SU-DHL-6 (cell line): ENCODE measurements at regions not wholly inside any gene's neighbourhood (a gene's known extent, or its start where the extent isn't known, plus 50 kb on each side); places are given as distances from the start of the nearest gene placed in this dataset.

Experiments
- H2AFZ ChIP-seq: fragments of 200-600 bp; sonication (generic); 2 replicates; pipeline ENCODE4 v1.6.1; 2014; ENCODE audit warnings: low read depth, mild to moderate bottlenecking, moderate library complexity, mixed read lengths, antibody characterized with exemption, low read length; ENCODE audit not compliant: severe bottlenecking
- H3F3A ChIP-seq: fragments of 200-600 bp; shearing (Covaris generic); 2 replicates; pipeline ENCODE4 v1.6.0; 2016; ENCODE audit warnings: antibody characterized with exemption, mild to moderate bottlenecking; ENCODE audit not compliant: insufficient read depth
- H3K27ac ChIP-seq: fragments of 200-600 bp; sonication (generic); 2 replicates; pipeline ENCODE4 v1.5.1; 2016; ENCODE audit warnings: low read depth, mild to moderate bottlenecking, low read length, moderate library complexity, mixed read lengths
- H3K27me3 ChIP-seq: fragments of 200-600 bp; sonication (generic), shearing (Covaris generic); 2 replicates; pipeline ENCODE4 v1.6.0; 2014; ENCODE audit warnings: mild to moderate bottlenecking, low read length
- H3K36me3 ChIP-seq: fragments of 200-600 bp; sonication (generic); 2 replicates; pipeline ENCODE4 v1.6.1; 2014; ENCODE audit warnings: mild to moderate bottlenecking, low read length, mixed read lengths
- H3K4me2 ChIP-seq: fragments of 300-600, 200-600 bp; shearing (Covaris generic), sonication (generic); 2 replicates; pipeline ENCODE4 v1.6.0; 2014; ENCODE audit warnings: low read length, low read depth, mild to moderate bottlenecking; ENCODE audit not compliant: poor library complexity, severe bottlenecking
- H3K4me3 ChIP-seq: fragments of 200-600 bp; sonication (generic); 2 replicates; pipeline ENCODE4 v1.5.1; 2014; ENCODE audit warnings: antibody characterized with exemption, low read length, mild to moderate bottlenecking, mixed read lengths; ENCODE audit not compliant: insufficient read depth, poor library complexity, severe bottlenecking
- H3K79me2 ChIP-seq: fragments of 200-600 bp; sonication (generic); 2 replicates; pipeline ENCODE4 v1.6.1; 2014; ENCODE audit warnings: mild to moderate bottlenecking, low read length, moderate library complexity; ENCODE audit not compliant: insufficient read depth
- H3K9ac ChIP-seq: fragments of 200-600 bp; sonication (generic); 2 replicates; pipeline ENCODE4 v1.7.0; 2014; ENCODE audit warnings: mild to moderate bottlenecking, low read length
- H3K9me2 ChIP-seq: fragments of 200-600 bp; sonication (generic); replicated peaks from 2 replicates; pipeline ENCODE4 v1.6.1; 2014; ENCODE audit warnings: low read length; ENCODE audit not compliant: insufficient read depth
- H3K9me3 ChIP-seq: fragments of 200-600 bp; sonication (generic); 2 replicates; pipeline ENCODE4 v1.6.1; 2014; ENCODE audit warnings: low read length, mixed read lengths; ENCODE audit not compliant: insufficient read depth
- H4K20me1 ChIP-seq: fragments of 200-600 bp; sonication (generic); 2 replicates; pipeline ENCODE4 v1.6.1; 2014; ENCODE audit warnings: low read depth, mild to moderate bottlenecking, antibody characterized with exemption, low read length, moderate library complexity, mixed read lengths
- EZH2phosphoT487 ChIP-seq: fragments of 200-600 bp; sonication (generic), shearing (Covaris generic); conservative IDR thresholded peaks from 2 replicates; pipeline ENCODE4 v1.6.1; 2018; ENCODE audit warnings: mild to moderate bottlenecking, antibody characterized with exemption, low read length, moderate library complexity, mixed read lengths
- TF ChIP-seq, protein P1 (sequence below): fragments of 200-600 bp; sonication (generic); IDR thresholded peaks from one replicate; pipeline ENCODE4 v1.5.1; 2017; ENCODE audit warnings: antibody characterized with exemption, mild to moderate bottlenecking, low read length, moderate library complexity; ENCODE audit not compliant: insufficient read depth, poor library complexity, severe bottlenecking

DNA sequence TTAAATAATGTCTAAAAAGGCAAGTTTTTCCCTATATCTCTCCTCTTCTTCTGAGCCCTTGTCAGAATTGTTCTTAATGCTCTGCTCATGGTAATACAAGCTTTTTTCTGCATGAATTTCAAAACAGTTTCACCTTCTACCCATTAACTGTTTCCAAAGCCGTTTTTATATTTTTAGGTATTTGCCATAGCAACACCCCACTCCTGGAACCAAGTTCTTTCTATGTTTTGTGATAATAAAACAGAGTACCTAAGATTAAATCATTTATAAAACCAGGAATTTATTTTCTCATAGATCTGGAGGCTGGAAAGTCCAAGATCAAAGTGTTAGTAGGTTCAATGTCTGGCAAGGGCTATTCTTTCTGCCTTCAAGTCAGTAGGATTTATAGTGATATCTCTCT, 497.4 kb downstream of the ETS1 start:
- Histone ChIP-seq H3K4me3 (no peak overlapping the region), H3K27me3 (no peaks in the 10 kb centered on the region), H3F3A (no peaks in the 10 kb centered on the region), H4K20me1 (no peaks in the 10 kb centered on the region), H2AFZ (no peak overlapping the region), H3K9me2 (no peaks in the 10 kb centered on the region), H3K36me3 (no peaks in the 10 kb centered on the region), H3K27ac (no peak overlapping the region), H3K79me2 (no peaks in the 10 kb centered on the region), H3K9me3 (no peaks in the 10 kb centered on the region), H3K9ac (no peak overlapping the region), H3K4me2 (no peak overlapping the region)
- TF ChIP-seq EZH2phosphoT487, result no peak
- TF ChIP-seq, protein P1, sequence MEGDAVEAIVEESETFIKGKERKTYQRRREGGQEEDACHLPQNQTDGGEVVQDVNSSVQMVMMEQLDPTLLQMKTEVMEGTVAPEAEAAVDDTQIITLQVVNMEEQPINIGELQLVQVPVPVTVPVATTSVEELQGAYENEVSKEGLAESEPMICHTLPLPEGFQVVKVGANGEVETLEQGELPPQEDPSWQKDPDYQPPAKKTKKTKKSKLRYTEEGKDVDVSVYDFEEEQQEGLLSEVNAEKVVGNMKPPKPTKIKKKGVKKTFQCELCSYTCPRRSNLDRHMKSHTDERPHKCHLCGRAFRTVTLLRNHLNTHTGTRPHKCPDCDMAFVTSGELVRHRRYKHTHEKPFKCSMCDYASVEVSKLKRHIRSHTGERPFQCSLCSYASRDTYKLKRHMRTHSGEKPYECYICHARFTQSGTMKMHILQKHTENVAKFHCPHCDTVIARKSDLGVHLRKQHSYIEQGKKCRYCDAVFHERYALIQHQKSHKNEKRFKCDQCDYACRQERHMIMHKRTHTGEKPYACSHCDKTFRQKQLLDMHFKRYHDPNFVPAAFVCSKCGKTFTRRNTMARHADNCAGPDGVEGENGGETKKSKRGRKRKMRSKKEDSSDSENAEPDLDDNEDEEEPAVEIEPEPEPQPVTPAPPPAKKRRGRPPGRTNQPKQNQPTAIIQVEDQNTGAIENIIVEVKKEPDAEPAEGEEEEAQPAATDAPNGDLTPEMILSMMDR, result no peak

DNA sequence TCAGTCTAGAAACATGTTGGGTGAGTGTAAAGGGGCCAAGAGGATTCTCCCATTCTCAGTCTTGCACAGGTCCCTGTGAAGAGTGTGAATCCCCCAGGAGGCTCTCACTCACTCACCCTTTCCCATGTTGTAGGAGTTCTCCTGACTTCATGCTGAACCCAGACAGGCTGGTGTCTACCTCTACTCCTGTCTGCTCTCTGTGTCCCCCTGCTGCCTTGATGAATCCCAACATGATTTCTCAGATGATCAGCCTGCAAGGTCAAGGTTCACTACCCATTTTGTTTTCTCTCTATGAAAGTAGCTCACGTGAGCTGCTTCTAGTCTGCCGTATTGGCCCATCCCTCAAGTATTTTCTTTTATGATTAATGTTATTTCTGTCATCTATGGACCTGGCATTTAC, 500.6 kb downstream of the ETS1 start:
- no peaks in the 10 kb centered on the region for H3K27me3 ChIP-seq
- no peak overlapping the region for H3K4me3 ChIP-seq

GRCh38 chr11:128085276-128085675, 502.1 kb downstream of the ETS1 start:
- Histone ChIP-seq H3K27ac (no peak overlapping the region), H4K20me1 (no peaks in the 10 kb centered on the region), H3K4me2 (no peak overlapping the region), H2AFZ (no peak overlapping the region), H3K9me3 (no peaks in the 10 kb centered on the region), H3K4me3 (no peak overlapping the region), H3K79me2 (no peaks in the 10 kb centered on the region), H3K9me2 (no peaks in the 10 kb centered on the region), H3K36me3 (no peaks in the 10 kb centered on the region), H3K27me3 (no peaks in the 10 kb centered on the region), H3F3A (no peaks in the 10 kb centered on the region), H3K9ac (no peak overlapping the region)
- no peak for TF ChIP-seq EZH2phosphoT487
- TF ChIP-seq, protein P1, result no peak

More for the DNA sequence above, 500.6 kb downstream of the ETS1 start:
- no peak for TF ChIP-seq EZH2phosphoT487
- TF ChIP-seq, protein P1, result no peak
- Histone ChIP-seq H3K9me2 (no peaks in the 10 kb centered on the region), H3F3A (no peaks in the 10 kb centered on the region), H2AFZ (no peak overlapping the region), H3K9me3 (no peaks in the 10 kb centered on the region), H4K20me1 (no peaks in the 10 kb centered on the region), H3K79me2 (no peaks in the 10 kb centered on the region), H3K36me3 (no peaks in the 10 kb centered on the region), H3K27ac (no peak overlapping the region), H3K4me2 (no peak overlapping the region), H3K9ac (no peak overlapping the region)

- no peaks in the 10 kb centered on the region for H3F3A ChIP-seq
- no peak overlapping the region for H3K4me2 ChIP-seq
- H3K27me3 ChIP-seq, result no peaks in the 10 kb centered on the region
- no peak overlapping the region for H3K27ac ChIP-seq
- no peaks in the 10 kb centered on the region for H3K79me2 ChIP-seq
- TF ChIP-seq, protein P1, result no peak
- no peak for TF ChIP-seq EZH2phosphoT487
- no peaks in the 10 kb centered on the region for H3K9me3 ChIP-seq
- H4K20me1 ChIP-seq, result no peaks in the 10 kb centered on the region
- H3K9ac ChIP-seq, result no peak overlapping the region
- H2AFZ ChIP-seq, result no peak overlapping the region
- H3K4me3 ChIP-seq, result no peak overlapping the region
- no peaks in the 10 kb centered on the region for H3K36me3 ChIP-seq
- H3K9me2 ChIP-seq, result no peaks in the 10 kb centered on the region
Observed at GRCh38 chr11:128082574-128082973, 504.8 kb downstream of the ETS1 start.
